ENCODE measurements at regions not wholly inside any gene's neighbourhood (a gene's known extent, or its start where the extent isn't known, plus 50 kb on each side); places are given as distances from the start of the nearest gene placed in this dataset.

DNA sequence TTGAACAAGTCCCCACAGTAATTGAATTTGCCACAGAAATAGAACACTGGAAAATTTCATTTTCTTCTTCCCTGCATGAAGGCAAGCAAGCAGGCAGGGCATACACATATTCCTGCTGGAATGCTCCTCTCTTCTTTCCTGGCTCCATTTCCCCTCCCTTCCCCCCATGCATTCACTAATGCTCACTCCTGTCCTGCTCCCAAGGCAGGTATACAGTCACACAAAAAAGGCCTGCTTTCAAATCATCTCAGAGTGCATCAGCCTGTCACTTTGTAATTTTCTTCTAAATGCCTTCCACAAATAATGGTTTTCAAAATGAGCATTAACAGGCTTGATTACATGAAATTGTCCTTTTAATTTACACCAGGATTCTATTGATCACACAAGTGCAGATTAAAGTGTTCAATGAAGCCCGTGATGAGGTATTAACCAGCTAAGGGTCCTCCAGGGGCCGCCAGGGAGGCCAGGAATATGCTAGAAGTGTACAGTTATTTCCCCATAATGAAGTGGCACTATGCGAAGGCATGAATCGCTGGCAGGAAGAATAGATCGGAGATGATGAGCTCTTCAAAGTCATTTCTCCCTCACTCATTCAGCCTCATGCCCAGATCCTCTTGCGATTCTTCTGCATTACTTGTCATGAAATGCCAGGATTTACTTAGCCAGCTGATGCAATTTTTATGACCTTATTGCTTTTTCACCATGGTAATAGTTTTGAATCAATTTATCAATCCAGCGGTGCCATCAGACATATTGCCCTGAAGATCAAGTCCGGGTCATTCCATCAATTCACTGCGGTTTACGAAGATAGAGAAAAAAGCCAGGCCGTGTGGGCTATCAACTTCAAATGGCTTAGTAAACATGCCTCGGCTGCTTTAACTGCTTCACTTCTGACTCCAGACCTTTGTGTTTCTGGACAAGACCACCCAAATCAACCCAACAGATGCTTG, 243.5 kb downstream of the GPAT3 start:
- TF ChIP-seq POLR2AphosphoS5 (IDR thresholded peaks at IDR 0.05; ENCODE audit: insufficient read depth, low read depth, low read length): no peak
- TF ChIP-seq, protein P1, sequence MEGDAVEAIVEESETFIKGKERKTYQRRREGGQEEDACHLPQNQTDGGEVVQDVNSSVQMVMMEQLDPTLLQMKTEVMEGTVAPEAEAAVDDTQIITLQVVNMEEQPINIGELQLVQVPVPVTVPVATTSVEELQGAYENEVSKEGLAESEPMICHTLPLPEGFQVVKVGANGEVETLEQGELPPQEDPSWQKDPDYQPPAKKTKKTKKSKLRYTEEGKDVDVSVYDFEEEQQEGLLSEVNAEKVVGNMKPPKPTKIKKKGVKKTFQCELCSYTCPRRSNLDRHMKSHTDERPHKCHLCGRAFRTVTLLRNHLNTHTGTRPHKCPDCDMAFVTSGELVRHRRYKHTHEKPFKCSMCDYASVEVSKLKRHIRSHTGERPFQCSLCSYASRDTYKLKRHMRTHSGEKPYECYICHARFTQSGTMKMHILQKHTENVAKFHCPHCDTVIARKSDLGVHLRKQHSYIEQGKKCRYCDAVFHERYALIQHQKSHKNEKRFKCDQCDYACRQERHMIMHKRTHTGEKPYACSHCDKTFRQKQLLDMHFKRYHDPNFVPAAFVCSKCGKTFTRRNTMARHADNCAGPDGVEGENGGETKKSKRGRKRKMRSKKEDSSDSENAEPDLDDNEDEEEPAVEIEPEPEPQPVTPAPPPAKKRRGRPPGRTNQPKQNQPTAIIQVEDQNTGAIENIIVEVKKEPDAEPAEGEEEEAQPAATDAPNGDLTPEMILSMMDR (IDR thresholded peaks at IDR 0.05; ENCODE audit: extremely low read depth in 1 of 2, insufficient read depth in 1 of 2, low read depth in 1 of 2, low read length in 2 of 2): no peak
- no peak for TF ChIP-seq JUN (IDR thresholded peaks at IDR 0.05; ENCODE audit: borderline replicate concordance, insufficient read depth, insufficient read length, low read depth)
- TF ChIP-seq POLR2A (IDR thresholded peaks at IDR 0.05; ENCODE audit: low read depth, low read length): no peak
- TF ChIP-seq, protein P2, sequence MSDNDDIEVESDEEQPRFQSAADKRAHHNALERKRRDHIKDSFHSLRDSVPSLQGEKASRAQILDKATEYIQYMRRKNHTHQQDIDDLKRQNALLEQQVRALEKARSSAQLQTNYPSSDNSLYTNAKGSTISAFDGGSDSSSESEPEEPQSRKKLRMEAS (IDR thresholded peaks at IDR 0.05; ENCODE audit: insufficient read depth, insufficient read length): no peak
- no peak for TF ChIP-seq EZH2 (IDR thresholded peaks at IDR 0.05; ENCODE audit: borderline replicate concordance, low read depth, low read length, severe bottlenecking)
- no peak for TF ChIP-seq MYC (IDR thresholded peaks at IDR 0.05; ENCODE audit: low read depth, low read length)
- no peak for TF ChIP-seq GATA2 (IDR thresholded peaks at IDR 0.05; ENCODE audit: insufficient read depth, insufficient read length, low read depth, low read length)
- no peak for TF ChIP-seq FOS (IDR thresholded peaks at IDR 0.05; ENCODE audit: borderline replicate concordance, insufficient read depth, low read length)
- Histone ChIP-seq H3K4me1 (ENCODE audit: control insufficient read depth, extremely low read depth, insufficient read depth, low read length) (no peaks in the 10 kb centered on the region), H3K4me2 (ENCODE audit: insufficient read depth, low read length) (no peak overlapping the region), H2AFZ (ENCODE audit: low read depth, low read length) (no peak overlapping the region), H3K4me3 (replicated peaks in 1 of 3; ENCODE audit: insufficient read depth in 1 of 3, low read depth in 1 of 3, low read length in 3 of 3) (no peak overlapping the region), H3K9ac (replicated peaks; ENCODE audit: extremely low read depth, insufficient read depth, low read length) (no peak overlapping the region), H3K79me2 (ENCODE audit: control insufficient read depth, insufficient read depth, low read length) (no peaks in the 10 kb centered on the region), H3K9me3 (replicated peaks; ENCODE audit: control insufficient read depth, insufficient read depth, low read length) (no peaks in the 10 kb centered on the region), H4K20me1 (replicated peaks; ENCODE audit: control insufficient read depth, extremely low read depth, insufficient read depth, low read length) (no peaks in the 10 kb centered on the region), H3K27me3 (ENCODE audit: control insufficient read depth in 2 of 2, insufficient read depth in 2 of 2, low read length in 2 of 2) (no peaks in the 10 kb centered on the region), H3K27ac (ENCODE audit: insufficient read depth, low read depth, low read length) (no peak overlapping the region), H3K9me1 (replicated peaks; ENCODE audit: control insufficient read depth, extremely low read depth, insufficient read depth, low read length) (no peaks in the 10 kb centered on the region), H3K36me3 (ENCODE audit: control insufficient read depth in 2 of 2, extremely low read depth in 1 of 2, insufficient read depth in 2 of 2, low read length in 2 of 2) (no peaks in the 10 kb centered on the region)
- no peak for FAIRE-seq
- DNase-seq (ENCODE audit: low read depth, low spot score): no peak
- intact Hi-C loops (cut with micrococcal nuclease) (no loop called here), dilution Hi-C loops (cut with MboI; ENCODE audit: extremely low pct_ligation_motif_present, low sequenced_read_pairs) (no loop called here)
- no TSS peak for BruUV-seq (replicated peaks)
- CTCF ChIA-PET: no interaction called here
- POLR2A ChIA-PET: no interaction called here
